HG03439 (cell line): ENCODE measurements at regions not wholly inside any gene's neighbourhood (a gene's known extent, or its start where the extent isn't known, plus 50 kb on each side); places are given as distances from the start of the nearest gene placed in this dataset.
A peak's percentile ranks its signal among the peaks of the same experiment; 100 is the strongest.
"Not testable (repeated sequence)": the region's sequence is repeated elsewhere in the genome, so short reads cannot be mapped to it uniquely, and the experiment has no call there.

ENCODE experiments used
- ATAC-seq: cut with Tn5 transposase; IDR thresholded peaks from one replicate; pipeline ENCODE4 v1.9.1; 2021; ENCODE audit warnings: mild to moderate bottlenecking, moderate library complexity; ENCODE audit not compliant: unreplicated experiment

- no peak for ATAC-seq
These were observed 479.5 kb upstream of the SMARCA2 start for GRCh38 chr9:1535599-1535998.

- peak; percentile 69 for ATAC-seq
These were observed 478.5 kb upstream of the SMARCA2 start for GRCh38 chr9:1536522-1537170.

- no peak for ATAC-seq
These were observed 476.8 kb upstream of the SMARCA2 start for GRCh38 chr9:1538301-1538700.

DNA sequence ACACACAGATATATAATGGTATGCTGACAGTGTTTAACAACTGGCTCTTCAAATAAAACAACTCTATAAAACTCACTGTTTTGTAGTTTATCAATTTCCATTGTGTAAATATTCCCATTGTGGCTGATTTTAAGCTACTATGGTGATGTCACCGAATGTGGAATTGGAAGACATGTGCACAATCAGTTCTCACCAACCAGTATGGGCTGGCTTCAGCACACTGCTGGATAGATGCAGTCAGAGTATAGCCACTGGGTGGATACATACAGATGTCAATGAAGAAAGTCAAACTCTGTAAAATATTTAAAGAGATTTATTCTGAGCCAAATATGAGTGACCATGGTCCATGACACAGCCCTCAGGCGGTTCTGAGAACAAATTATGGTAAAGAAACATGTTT is 475.9 kb upstream of the SMARCA2 start:
- no peak for ATAC-seq

DNA sequence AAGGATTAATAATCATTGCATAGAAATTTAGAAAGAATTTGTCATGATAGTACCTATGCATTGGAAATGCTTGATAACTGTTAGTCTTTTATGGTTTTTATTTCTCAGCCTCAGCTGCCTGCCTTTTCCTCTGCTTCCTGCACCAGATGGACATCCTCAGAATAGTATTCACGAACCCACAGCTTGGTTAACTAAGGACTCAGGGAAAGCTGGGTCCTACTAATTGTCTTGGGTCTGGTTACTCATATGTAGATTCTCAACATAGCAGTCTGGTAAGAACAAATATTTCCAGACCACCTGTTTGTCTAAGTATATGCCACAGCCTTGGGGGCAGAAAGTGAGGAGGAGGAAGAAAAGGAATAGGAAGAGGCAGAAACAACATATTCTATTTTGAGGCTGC is 464.5 kb upstream of the SMARCA2 start:
- ATAC-seq = no peak

DNA sequence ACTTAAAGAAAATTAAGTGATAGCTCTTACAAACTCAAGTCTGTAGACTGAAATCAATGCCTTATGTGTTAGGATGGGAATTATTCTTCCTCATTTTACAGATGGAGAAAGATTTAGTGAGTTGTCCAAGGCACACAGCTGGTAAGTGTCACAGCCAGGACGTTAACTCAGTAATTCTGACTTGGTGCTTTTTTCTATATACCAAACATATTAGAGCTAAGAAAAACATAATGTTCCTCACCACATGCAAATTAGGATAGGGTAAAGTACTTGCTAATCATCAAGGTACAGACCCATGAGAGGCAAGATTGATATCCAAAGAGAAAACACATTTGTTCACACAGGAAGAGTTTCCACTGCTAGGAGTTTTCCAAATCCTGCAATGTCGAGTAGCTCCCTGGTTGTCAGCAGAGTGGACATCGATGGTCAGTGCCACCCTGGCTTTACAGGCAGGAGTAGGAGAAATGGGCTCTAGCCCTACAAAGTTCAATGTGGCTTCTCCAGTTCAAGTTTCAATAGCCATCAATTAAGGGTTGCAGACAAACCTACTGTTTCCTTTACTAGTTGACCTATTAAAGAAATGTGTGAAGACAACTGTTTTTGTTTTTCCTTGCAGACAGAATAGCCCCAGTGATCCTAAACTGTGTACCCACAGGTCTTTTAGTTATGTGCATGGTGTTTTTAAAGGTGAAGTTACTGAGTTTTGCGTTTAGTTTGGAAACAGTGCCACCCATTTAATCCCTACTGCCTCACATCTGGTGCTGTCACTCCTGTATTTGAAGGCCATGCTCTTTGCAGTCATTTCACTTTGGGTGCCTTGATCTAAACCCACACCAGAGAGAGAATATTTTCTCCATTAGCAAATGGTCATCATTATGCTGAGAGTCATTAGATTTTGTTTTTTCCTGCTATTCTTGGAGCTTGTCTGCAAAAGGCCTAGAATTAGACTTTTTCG is 460.8 kb upstream of the SMARCA2 start:
- ATAC-seq = no peak

DNA sequence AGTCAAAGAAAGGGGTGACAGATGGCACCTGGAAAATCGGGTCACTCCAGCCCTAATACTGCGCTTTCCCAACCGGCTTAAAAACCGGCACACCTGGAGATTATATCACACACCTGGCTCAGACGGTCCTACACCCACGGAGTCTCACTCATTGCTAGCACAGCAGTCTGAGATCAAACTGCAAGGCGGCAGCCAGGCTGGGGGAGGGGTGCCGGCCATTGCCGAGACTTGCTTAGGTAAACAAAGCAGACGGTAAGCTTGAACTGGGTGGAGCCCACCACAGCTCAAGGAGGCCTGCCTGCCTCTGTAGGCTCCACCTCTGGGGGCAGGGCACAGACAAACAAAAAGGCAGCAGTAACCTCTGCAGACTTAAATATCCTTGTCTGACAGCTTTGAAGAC is 456.5 kb upstream of the SMARCA2 start:
- not testable (repeated sequence) for ATAC-seq

DNA sequence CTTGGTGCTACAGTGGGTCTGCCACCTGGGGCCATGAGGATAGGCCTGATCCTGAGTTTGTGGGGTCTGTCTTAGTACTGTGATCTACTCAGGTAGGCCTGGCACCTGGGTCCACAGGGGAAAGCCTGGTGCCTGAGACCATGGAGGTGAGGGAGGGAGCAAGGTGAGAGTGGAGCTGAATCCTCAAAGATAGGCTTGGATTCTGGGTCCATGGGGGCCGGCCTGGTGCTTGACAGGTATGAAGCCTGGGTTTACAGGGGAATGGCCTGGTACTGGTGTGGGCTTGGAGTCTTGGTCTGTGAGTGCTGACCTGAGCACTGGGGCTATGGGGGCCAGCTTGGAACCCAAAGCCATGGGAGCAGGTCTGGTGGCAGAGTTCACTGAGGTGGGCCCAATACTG is 439.2 kb upstream of the SMARCA2 start:
- ATAC-seq = no peak

GRCh38 chr9:1580215-1580614 is 434.9 kb upstream of the SMARCA2 start:
- ATAC-seq = no peak

DNA sequence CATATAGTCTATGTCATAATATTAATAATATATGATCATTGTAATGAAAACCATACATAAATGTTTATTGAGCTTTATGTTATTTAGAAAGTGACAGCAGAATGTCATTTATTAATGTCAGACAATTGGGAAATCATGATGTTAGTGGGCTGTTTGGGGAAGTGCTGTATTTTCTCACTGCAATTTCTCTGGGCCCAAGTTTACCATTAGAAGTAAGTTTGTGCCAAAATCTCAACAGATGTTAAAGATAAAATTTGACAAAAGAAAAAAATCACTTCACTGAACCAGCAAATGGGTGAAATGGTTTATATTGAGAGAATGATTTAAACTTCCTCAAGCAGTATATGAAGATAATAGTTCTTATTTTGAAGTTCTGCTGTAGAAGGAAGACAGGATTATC is 433.2 kb upstream of the SMARCA2 start:
- ATAC-seq = no peak

GRCh38 chr9:1591310-1591709 is 423.8 kb upstream of the SMARCA2 start:
- ATAC-seq = no peak

GRCh38 chr9:1598270-1598669 is 416.9 kb upstream of the SMARCA2 start:
- ATAC-seq = no peak

DNA sequence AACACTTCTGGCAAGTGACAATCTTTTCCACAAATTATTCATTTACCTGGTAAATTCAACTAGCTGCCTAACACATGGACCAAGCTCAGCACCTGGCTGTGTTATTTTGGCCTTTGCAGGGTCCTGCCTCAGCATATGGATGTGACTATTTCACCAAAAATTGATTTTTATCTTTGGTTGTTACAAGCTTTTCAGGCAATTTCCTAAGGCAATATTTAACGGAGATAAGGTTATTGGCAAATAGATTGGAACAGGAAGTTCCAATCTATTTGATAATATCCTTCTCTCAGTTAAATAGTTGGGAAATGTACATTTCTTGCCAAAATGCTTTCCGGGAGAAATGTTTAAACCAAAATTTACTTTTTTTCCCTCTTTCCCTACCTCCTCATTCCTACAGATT is 415.2 kb upstream of the SMARCA2 start:
- no peak for ATAC-seq

GRCh38 chr9:1604942-1605560 is 410.1 kb upstream of the SMARCA2 start:
- peak; percentile 74 for ATAC-seq

DNA sequence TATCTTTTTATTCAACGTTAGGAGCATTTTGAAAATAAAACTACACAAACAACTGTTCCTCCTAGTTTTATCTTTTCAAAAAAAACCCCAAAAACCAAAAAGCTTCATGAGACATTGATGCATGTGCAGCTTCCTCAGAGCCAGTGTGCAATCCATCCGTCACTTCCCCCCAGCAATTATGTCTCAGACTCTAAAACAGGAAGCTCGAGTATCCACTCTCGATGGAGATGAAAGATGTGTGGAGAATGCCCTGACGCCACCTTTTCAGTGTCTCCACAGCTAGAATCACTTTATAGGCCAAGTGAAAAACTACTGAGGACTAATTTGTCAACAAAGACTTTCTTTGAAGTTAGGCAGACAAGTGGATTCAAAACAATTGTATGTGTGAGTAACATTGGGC is 408.9 kb upstream of the SMARCA2 start:
- ATAC-seq = no peak

DNA sequence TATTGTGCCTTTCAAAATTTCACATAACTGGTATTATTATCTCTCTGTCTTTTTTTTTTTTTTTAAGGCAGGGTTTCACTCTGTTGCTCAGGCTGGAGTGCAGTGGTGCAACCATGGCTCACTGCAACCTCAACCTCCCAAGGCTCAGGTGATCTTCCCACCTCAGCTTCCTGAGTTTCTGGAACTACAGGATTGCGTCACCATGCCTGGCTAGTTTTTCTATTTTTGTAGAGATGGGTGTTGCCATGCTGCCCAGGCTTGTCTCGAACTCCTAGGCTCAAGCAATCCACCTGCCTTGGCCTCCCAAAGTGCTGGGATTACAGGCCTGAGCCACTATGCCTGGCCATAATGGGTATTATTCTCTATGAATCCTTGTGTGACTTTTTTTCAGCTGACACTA is 402.3 kb upstream of the SMARCA2 start:
- ATAC-seq = no peak

GRCh38 chr9:1617419-1617818 is 397.7 kb upstream of the SMARCA2 start:
- ATAC-seq = no peak

DNA sequence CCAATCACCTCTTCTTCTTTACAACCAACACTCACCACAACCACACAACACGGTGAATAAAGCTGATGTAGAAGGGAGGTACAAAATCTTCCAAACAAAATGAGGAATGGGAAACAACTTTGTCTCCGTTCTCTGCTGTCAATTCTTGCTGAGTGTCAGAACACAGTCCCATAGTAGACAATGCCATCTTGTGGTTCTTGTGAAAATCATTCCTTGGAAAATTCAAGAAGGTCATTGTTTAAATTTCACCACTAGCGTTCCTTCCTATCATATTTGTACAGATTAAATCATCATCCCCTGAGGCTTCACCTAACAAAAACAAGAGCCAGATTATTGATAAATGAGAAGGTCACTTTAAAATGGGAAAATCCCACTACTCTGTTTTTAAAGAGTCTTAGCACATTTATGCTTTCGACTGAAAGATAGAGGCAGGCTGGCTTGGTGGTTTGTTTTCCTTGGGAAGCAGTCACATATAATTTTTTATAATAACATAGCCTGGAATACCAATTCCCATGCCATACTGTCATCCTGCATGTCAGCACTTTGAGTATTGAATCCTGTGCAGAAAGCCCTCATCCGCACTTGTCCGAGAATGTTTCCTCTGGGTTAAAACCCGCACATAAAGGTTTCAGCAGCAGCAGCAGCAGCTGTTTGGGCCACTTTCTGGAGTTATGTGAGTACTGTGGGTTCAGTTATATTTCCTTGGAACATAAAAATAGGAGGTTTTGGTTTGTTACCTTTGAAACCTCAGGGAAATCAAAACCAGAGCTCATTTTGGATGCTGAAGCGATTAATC is 395.0 kb upstream of the SMARCA2 start:
- no peak for ATAC-seq

GRCh38 chr9:1637401-1637800 is 377.7 kb upstream of the SMARCA2 start:
- no peak for ATAC-seq

GRCh38 chr9:1639166-1639565 is 376.0 kb upstream of the SMARCA2 start:
- ATAC-seq = no peak

- no peak for ATAC-seq
These were observed 367.4 kb upstream of the SMARCA2 start for GRCh38 chr9:1647776-1648175.
